Renal cortex interstitium (tissue), 11 donors: ENCODE measurements at regions not wholly inside any gene's neighbourhood (a gene's known extent, or its start where the extent isn't known, plus 50 kb on each side); places are given as distances from the start of the nearest gene placed in this dataset.
A peak's percentile ranks its signal among the peaks of the same experiment; 100 is the strongest.
"Not testable (repeated sequence)": the region's sequence is repeated elsewhere in the genome, so short reads cannot be mapped to it uniquely, and the experiment has no call there.

Experiments used
- DNase-seq, 11 donors: peaks; one replicate each; pipeline ENCODE4 v3.0.0-alpha.2; 2013; ENCODE audit warnings: low read depth in 9 of 11, low spot score in 4 of 11; ENCODE audit errors: extremely low read depth in 1 of 11

DNA sequence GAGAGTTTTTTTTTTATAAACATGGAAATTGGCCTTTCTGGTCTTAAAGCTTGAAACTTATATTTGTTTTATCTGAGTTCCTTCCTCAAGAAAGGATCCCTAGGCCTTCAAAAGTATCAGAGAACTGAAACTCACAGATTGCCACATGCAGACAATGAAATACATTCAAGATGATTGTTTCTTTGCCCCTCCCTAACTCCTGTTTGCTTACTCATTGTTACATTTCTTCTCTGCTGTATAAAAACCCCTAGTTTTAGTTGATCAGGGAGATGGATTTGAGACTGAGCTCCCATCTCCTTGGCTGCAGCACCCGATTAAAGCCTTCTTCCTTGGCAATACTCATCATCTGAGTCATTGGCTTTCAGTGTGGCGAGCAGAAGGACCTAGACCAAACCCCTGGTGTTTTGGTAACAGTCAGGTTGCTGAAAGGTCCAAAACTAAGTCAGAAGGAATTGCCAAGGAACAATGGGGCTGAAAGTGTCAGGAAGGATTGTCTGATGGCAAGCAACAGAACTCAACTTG is 132.3 kb upstream of the SULF2 start:
- no peak for DNase-seq

DNA sequence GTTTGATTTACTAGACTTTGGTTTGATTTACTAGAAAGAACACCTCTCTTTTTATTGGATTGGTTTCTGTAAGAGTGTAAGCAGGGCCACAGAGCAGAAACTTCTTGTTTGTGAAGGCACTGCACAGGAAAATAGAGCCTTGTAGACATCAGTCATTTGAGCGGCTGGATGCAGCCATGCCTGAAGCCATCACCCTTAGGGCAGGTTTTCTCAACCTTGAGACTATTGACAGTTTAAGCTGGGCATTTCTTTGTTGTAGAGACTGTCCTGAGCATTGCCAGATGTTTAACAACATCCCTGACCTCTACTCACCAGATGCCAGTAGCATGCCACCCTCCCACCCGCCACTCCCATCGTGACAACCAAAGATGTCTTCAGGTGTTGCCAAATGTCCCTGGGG is 130.2 kb upstream of the SULF2 start:
- DNase-seq = no peak

DNA sequence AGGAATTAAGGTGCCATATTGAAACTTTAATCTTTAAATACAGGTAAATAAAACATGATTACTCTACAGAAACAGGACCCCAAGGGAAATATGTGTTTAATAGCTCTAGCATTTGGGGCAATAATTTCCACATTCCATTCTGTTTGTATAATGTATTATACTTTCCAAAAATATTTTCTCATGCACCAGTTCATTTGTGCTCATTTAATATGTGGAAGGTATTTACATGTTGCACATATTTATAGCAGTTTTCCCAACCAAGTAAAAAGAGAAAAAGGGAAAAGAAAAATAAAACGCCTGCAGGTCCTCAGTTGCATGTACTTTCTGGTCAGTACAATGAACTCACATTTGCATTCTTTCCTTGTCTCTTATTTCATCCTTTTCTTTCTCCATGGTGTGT is 129.5 kb upstream of the SULF2 start:
- DNase-seq = no peak

DNA sequence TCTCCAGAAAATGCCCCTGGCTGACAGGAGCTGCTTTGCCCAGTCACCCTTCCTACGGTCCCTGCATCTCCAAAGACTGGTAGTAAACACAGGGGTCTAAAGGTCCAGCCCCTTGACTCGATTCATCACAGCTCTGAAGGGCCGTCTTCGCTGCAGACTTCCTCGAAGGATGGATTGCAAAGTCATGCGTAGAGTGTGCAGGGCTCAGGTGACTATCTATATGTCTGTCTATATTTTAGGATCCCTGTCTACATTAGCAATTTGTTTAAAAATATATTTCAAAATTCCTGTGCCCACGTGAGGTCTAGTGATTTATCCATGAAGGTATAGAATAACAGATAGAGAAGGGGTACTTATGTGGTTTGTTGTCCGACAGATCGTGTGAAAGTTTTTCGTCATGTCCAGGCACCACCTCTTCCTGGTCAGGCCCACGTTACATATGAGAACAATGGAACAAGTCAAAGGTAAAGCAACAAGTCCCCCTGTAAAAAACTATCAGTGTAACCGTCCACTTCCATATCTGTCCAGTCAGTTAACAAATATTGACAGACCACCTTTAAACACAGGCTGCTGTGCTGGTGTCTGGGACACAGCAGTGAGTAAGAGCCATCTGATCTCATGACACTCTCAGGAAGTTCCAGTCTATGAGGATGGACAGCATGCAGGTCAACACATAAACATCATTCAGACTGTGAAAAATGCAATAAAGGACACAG is 127.7 kb upstream of the SULF2 start:
- not testable (repeated sequence) for DNase-seq

DNA sequence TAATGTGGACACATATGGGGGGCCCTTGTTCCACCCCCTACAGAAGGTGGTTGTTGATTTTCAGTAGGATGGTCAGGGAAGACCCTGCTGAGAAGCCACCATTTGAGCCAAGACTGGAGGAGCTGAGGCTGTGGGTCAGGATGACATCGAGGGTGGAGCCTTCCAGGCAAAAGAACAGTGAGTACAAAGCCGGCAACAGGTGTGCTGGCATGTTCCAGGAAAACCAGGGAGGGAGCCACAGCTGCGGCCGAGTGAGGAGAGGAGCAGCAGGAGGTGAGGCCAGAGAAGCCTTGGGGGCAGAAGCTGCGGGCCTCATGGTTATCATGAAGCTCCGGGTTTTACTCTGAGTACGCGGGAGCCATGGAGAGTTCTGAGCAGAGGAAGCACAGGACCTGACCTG is 126.9 kb upstream of the SULF2 start:
- not testable (repeated sequence) for DNase-seq

DNA sequence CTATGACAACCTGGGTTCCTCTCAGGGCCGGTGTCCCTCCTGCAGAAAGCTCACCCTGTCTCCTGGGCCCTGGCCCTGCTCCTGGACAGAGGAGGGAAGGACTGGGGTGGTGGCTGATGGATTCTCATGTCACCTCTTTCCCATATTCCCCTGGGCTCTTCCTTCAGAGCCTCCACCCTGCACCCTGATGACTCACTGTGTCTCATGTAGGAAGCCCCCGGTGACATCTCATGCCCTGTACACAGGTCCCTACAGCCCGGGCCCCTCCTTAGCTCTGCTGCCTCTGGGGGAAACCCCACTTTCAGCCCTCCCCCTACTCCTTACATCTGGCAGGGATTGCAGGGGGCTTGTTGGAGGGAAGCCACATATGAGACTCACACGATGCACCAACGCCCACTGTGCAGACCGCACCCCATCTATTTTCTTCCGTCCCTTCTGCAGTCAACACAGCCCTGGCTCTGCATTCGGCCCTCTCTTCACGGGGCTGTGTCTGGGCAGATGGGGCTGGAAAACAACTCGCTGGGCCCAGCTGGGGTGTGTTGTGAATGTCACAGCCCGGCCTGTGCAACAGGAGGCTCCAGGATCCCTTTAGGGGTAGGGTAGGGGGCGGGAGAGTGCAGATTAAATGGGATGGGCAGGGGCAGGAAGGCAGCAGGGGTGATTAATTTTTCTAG is 124.6 kb upstream of the SULF2 start:
- not testable (repeated sequence) for DNase-seq

DNA sequence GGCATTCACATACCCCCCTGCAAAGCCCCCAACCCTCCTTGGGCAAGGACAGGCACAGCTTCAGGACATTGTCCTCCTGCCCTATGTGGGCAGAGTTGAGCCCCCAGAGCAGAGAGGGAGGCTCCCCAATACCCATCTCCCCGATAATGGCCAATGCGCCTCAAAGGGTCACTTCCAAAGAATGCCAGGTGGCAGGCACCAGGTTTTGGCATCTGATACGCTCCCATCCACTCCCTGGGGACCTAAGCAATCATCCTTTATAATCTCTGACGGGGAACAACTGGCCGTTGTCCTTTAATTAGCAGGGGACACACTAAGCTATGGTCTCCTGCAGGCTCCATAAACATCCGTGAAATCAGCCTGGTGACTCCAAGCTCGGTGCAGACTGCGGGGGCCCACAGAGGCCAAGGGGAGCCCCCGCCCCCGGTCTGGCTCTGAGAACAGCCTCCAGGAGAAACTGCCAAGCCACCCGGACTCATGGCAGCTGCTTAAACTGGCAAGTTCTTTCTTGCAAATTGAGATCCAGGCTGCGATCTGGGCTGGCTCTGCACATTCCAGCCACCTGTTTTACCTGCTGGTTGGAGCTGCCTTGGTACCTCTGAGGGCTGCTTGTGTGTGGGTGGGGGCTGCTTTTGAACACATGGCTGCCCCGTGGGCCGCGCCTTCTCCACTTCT is 123.2 kb upstream of the SULF2 start:
- not testable (repeated sequence) for DNase-seq

DNA sequence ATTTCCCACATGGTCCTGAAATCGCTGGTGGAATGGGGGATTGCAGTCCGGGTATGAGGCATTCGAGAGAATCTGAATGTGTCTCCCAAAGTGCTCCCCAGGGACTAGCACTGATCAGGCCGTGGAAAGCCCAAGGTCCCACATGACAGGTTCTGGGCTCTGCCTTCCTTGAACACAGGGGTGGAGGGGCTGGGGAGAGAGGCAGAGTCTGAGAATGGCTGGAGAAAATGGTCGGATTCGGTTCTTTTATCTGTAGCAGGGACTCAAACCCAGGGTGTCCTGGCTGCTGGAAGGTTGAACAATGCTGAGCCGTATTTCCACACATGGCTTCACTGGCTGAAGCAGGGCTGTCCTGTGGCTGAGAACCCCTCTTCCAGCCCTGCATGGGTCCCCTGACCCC is 122.7 kb upstream of the SULF2 start:
- DNase-seq = not testable (repeated sequence)

DNA sequence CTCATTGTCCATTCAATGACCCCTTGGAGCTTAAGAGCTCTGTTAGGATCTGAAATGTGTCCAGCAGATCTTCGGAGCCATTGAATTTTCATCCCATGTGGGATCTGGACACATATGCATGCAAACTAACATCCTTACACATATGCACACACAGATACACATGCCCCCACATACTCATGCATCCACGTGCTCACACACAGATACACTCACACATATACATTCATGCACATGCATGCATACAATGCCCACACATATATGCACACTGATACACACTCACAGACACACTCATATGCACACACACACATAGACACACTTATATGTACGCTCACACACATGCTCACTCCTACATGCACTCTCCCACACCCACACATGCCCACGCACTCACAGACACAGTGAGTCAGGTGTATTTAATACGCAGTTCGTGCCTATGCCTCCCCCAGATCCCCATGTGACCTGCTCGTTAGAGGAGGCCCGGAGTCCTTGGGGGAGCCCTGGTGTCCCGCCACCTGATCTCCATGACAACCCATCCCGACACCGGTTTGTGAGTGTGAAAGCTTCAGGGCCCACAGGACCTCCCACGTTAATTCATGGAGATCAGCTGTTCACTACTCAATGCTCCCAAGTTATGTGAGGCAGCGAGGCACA is 121.9 kb upstream of the SULF2 start:
- peak in 6 of 11 donors; percentile 31 to 61 (median 50) for DNase-seq

DNA sequence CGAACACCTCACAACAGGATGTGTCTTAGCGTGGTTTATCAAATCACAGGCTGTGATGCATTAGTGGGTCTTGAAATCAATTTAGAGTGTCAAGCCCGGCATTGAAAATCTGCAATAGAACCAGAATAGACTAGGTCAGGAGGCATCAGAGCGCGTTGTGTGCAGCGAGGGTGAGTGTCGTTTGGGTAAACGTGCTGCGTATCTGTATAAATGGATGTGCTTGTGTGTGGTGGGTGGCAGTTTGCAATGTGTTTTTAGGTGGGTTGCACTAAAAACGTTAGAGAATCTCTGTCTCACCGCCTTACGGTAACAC is 121.0 kb upstream of the SULF2 start:
- no peak for DNase-seq

DNA sequence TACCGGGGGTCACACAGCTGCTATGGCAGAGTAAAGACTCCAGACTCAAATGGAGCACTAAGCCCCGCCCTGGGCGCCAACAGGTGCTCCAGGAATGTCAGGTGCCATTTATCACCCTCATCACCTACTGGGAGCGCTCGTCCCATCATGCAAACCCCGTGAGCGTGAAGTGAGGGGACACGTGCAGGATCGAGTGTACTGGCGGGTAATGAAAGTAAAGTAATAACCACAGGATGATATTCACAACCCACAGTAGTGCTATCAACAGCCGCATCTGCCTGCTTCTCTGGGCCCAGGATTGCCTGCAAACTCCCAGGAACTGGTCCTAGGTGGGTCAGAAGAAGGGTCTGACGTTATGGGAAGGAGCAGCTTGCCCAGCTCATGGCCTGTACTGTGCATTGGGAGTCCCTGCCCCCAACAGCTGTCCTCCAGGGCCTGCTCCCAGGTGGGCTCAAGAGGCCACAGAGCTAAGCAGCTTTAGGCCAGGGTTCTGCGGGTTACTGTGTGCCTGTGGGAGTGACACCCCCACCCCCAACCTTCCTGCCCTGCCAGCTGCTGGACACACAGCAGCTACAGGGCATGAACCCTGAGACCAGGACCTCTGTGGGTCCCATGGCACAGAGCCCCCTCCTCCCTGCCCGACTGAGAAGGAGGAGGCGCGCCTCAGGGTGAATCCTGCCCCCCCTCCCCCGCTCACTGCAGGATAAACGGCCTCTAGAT is 120.5 kb upstream of the SULF2 start:
- no peak for DNase-seq

DNA sequence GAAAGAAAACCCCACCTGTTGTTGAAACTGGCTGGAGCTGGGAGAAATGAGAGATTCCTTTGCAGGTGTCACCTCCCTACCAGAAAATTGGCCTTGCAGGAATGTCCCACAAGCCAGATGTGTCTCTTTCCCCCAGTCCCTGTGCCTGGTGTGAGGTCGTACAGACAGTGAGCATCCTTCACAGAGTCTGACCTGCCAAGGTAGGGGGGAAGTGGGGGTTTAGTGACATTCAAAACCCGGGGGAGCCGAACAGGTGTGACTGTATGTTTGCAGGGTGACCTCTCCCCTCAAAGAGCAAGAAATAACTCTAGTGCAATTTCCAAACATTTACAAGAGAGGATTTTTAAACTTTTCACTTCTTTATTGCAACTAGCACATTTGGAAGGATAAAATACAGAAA is 117.7 kb upstream of the SULF2 start:
- not testable (repeated sequence) for DNase-seq

DNA sequence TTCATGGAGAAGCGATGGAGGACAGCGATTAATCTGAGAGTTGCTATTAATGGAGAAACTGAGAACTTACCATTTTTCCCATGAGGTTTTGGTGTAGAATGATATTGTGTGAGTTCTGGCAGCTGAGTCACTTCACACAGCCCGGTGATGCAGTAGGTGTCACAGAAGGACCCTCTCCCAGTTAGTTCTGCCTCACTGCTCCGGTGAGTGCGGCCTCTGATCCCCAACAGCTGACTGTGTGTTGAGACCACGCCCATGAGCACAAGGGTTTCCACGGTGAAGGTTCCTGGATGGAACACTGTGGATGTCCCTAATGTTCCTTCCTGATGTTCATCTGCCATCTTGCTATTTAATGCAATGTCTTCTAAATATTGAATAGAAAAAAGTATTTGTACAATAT is 114.0 kb upstream of the SULF2 start:
- DNase-seq = not testable (repeated sequence)

DNA sequence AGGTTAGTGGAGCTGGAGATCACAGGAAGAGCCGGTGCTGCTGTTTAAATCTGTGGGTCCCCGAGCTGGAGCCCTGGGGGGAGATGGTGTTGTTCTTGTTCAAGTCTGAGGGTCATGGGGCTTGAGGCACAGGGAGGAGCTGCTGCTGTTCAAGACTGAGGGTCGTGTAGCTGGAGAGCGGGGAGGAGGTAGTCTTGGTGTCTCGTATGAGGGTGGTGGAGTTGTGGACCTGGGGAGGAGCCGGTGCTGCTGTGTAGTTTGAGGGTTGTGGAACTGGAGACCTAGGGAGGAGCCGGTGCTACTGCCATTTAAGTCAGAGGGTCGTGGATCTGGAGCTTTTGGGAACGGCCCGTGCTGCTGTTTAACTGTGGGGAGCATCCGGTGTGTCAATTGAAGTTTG is 112.2 kb upstream of the SULF2 start:
- DNase-seq = no peak

DNA sequence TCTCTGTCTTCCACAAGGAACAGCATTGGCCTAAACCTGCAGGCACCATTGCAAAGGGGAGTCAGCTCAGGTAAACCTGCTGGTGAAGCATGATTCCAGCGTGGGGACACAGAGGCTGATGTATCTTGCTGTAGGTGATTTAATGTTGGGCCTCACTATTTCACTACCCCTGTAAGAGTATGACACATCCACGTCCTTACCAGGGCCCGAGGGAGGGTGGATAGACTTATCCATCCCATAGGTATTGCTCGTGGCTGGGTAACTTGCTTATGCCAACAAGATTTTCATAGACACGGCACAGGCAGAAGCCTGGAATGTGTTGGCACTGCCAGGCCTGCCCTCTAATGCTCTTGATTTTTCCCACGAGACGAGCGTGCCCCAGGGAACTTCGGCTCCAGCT is 107.4 kb upstream of the SULF2 start:
- not testable (repeated sequence) for DNase-seq

DNA sequence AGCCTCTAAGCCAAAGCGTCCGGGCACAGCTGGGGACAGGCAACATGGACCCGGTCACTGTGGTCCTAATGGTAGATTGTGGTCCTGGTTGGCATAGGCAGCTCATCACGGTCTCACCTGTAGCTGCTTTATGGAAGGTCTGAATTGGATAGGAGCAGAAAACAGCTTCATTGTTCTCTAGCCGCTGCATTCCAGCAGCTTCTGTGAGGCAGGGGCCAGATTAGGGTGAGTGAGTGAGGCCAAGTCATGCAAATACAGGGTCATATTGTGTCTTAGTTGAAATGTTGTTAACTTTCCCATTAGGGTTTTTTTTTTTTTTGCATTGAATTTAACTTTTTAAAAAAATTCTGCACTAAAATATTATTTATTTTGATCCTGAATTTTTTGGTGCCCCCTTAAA is 105.4 kb upstream of the SULF2 start:
- DNase-seq = not testable (repeated sequence)

DNA sequence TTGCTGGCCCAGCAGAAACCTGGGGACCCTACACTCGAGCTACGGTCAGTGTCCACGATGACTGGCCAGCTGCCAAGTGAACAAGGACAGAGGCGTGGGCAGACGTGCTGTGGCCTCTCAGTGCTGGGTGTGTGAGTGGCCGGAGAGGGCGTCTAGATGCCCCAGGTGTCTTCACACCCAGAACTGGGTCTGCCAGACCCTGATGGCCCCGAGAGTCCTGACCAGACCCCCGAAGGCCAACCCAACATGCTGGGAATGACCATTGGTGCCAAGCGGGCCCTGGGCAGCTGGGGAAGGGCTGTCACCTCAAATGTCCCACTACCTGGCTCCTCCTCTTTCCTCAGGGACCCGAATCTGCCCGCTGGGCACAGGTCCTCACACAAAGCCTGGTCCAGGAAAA is 104.5 kb upstream of the SULF2 start:
- DNase-seq = not testable (repeated sequence)

DNA sequence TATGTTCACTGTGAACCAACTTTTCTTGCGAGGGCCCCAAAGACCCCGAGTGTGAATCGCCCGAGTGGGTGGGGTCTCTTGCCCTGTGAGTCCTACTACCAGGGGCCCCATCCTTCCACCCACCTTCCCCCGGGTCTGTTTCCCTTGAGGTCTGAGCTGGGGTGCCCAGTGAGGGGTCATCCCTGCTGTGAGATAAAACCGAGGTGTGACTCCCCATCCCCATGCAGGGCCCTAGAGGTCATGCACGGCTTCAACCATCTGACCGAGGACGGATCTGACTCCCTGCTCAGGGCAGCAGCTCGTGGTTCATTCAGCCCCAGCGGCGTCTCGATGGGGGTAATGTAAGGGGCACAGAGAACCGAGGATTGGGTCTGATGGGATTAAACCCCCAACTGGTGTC is 103.1 kb upstream of the SULF2 start:
- DNase-seq = no peak

DNA sequence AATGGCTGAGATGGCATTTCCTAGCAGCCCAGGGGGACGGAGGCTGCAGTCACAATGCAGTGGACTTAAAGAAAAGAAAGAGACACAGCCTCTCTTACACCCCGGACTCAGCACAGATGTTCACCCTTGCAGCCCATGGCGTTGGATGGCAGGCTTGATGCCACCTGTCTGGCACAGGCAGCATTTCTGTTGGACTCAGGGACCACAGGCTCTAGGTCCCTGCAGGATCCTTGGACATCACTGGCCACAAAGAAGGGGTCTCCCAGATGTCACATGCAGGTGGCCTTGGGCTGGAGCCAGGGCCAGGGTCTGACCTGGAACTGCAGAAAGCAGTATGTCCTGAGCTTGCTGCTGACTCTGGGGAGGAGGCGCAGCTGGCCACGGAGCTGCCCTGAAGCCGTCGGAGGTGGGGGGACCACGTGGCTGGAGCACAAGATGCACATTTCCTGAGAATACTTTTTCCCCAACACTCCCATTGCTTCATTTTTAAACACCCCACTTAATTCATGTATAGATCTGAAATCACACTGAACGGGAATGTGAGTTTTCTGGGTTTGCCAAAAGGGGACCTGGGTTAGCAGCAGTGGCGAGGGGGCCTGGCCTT is 102.3 kb upstream of the SULF2 start:
- no peak for DNase-seq
